ENCODE measurements at regions not wholly inside any gene's neighbourhood (a gene's known extent, or its start where the extent isn't known, plus 50 kb on each side); places are given as distances from the start of the nearest gene placed in this dataset.

- TF ChIP-seq POLR2A (IDR thresholded peaks at IDR 0.05) (no peak), CTCF (IDR thresholded peaks at IDR 0.05) (no peak)
Measured at GRCh38 chr13:111994578-111994977, 72.4 kb upstream of the SOX1 start.

Measured in body of pancreas (tissue), 4 donors.